Keratinocyte (primary cell): ENCODE measurements at regions not wholly inside any gene's neighbourhood (a gene's known extent, or its start where the extent isn't known, plus 50 kb on each side); places are given as distances from the start of the nearest gene placed in this dataset.

ENCODE experiments used
- CTCF ChIP-seq, 3 experiments: IDR thresholded peaks in 1 of 3; conservative IDR thresholded peaks in 1 of 3; optimal IDR thresholded peaks in 1 of 3; 2 replicates in 2 of 3; 3 replicates in 1 of 3; pipeline versions ENCODE3 to v1.5.1; 2011; ENCODE audit warnings: low read length in 3 of 3, mild to moderate bottlenecking in 3 of 3, moderate library complexity in 2 of 3, control low read depth in 1 of 3, inconsistent platforms in 1 of 3; ENCODE audit not compliant: insufficient read depth in 2 of 3; ENCODE audit errors: extremely low read depth in 1 of 3
- EZH2 ChIP-seq: IDR thresholded peaks from one replicate; pipeline ENCODE4 v1.6.1; 2012; ENCODE audit warnings: inconsistent platforms, mild to moderate bottlenecking, low read length, moderate library complexity

DNA sequence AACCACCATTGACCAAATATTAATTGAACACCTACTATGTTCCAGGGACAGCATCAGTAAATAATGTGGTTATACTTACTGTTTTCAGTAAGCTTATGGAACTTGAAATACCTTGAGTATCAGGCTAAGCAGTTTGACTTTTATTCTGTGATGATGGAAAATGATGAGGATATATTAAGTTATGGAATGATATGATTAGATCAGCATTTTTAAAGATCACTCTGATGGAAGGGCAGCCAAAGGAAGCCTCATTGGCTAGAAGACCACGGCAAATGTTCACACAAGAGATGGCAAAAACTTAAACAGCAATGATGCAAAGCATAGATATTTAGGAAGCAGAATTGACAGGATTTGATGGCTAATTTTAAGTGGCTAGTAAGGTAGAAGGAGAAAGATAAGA, 266.9 kb upstream of the DPP10 start:
- TF ChIP-seq CTCF (optimal IDR thresholded peaks at IDR 0.05 in 1 of 3, IDR thresholded peaks at IDR 0.05 in 1 of 3, conservative IDR thresholded peaks at IDR 0.05 in 1 of 3; ENCODE audit: extremely low read depth in 1 of 3, insufficient read depth in 2 of 3, low read length in 3 of 3) (no peak), EZH2 (no peak)
